Body of pancreas (tissue), 4 donors: ENCODE measurements at regions not wholly inside any gene's neighbourhood (a gene's known extent, or its start where the extent isn't known, plus 50 kb on each side); places are given as distances from the start of the nearest gene placed in this dataset.

Experiments used
- ATAC-seq: fragments of 150-250 bp; one replicate; pipeline ENCODE4 v1.9.1; 2016
- DNase-seq, 4 donors: peaks; one replicate each; pipeline ENCODE4 v3.0.0-alpha.2; 2019
- H3K27ac ChIP-seq, 4 donors: fragments of 200-600 bp; sonication (generic); 1 replicate in 3 of 4; 2 replicates in 1 of 4; pipeline versions ENCODE4 v1.5.1 to v1.6.1; 2016 to 2019; ENCODE audit warnings: mild to moderate bottlenecking in 1 of 4, mixed read lengths in 1 of 4, moderate library complexity in 1 of 4
- H3K27me3 ChIP-seq, 2 donors: fragments of 200-600 bp; sonication (generic); one replicate each; pipeline ENCODE4 v1.6.0; 2016; ENCODE audit warnings: mild to moderate bottlenecking in 1 of 2
- H3K36me3 ChIP-seq, 2 donors: fragments of 200-600 bp; sonication (generic); replicated peaks in 1 of 2; 2 replicates each; pipeline ENCODE4 v1.5.1; 2016; ENCODE audit warnings: low read depth in 2 of 2; ENCODE audit not compliant: insufficient read depth in 1 of 2
- H3K4me1 ChIP-seq: fragments of 200-600 bp; sonication (generic); one replicate; pipeline ENCODE4 v1.6.0; 2016
- H3K4me3 ChIP-seq, 2 donors: fragments of 200-600 bp; sonication (generic); 1 replicate in 1 of 2; 2 replicates in 1 of 2; pipeline ENCODE4 v1.5.1; 2016 to 2019
- H3K9me3 ChIP-seq, 3 donors: fragments of 200-600 bp; sonication (generic); 1 replicate in 2 of 3; 2 replicates in 1 of 3; pipeline ENCODE4 v1.5.1; 2016
- CTCF ChIP-seq, 7 experiments: fragments of 450-650 bp in 4 of 7; fragments of 200-600 bp in 3 of 7; sonication (generic) in 3 of 7; IDR thresholded peaks; one replicate each; pipeline ENCODE4 v1.5.1; 2016 to 2019; ENCODE audit warnings: antibody characterized with exemption in 7 of 7
- POLR2A ChIP-seq, 3 donors: fragments of 450-650 bp; IDR thresholded peaks; one replicate each; pipeline ENCODE4 v1.6.1; 2016; ENCODE audit warnings: antibody characterized with exemption in 3 of 3, mild to moderate bottlenecking in 2 of 3
- WGBS, 2 donors: methylation state at CpG; one replicate each; pipeline ENCODE4 v1.1.5; 2017; 5-methylcytosine and 5-hydroxymethylcytosine counted together
- intact Hi-C: fragments of 100-400 bp; cut with DNase I; formaldehyde crosslinking; loops from one replicate; pipeline ENCODE4 v1.15.1; 2023

- TF ChIP-seq CTCF (IDR thresholded peaks at IDR 0.05) (no peak), POLR2A (IDR thresholded peaks at IDR 0.05) (no peak)
- ATAC-seq (no peak), DNase-seq (no peak)
- H3K27ac ChIP-seq: no peak overlapping the region
- H3K36me3 ChIP-seq: no peaks in the 10 kb centered on the region
- no peaks in the 10 kb centered on the region for H3K4me1 ChIP-seq
- intact Hi-C loops: no loop called here
- H3K9me3 ChIP-seq: peaks cover 0 to 7% (median 0%) of the 10 kb centered on the region in 3 donors
- no peak overlapping the region for H3K4me3 ChIP-seq
- H3K27me3 ChIP-seq: no peaks in the 10 kb centered on the region
Measured at GRCh38 chr2:194363295-194363694, 1293.7 kb upstream of the SLC39A10 start.

- Histone ChIP-seq H3K4me1 (no peaks in the 10 kb centered on the region), H3K36me3 (no peaks in the 10 kb centered on the region), H3K27ac (no peak overlapping the region), H3K4me3 (no peak overlapping the region), H3K9me3 (no peaks in the 10 kb centered on the region), H3K27me3 (no peaks in the 10 kb centered on the region)
- TF ChIP-seq POLR2A (IDR thresholded peaks at IDR 0.05) (no peak), CTCF (IDR thresholded peaks at IDR 0.05) (no peak)
- no peak for ATAC-seq
- no peak for DNase-seq
- intact Hi-C loops: no loop called here
- 37 to 48% methylated on average over 1 of the region's 1 CpG for WGBS, 2 donors
Measured at GRCh38 chr2:194352505-194352904, 1304.5 kb upstream of the SLC39A10 start.

- DNase-seq: no peak
- no peak for ATAC-seq
- Histone ChIP-seq H3K36me3 (no peaks in the 10 kb centered on the region), H3K27me3 (no peaks in the 10 kb centered on the region), H3K27ac (no peak overlapping the region), H3K4me1 (no peaks in the 10 kb centered on the region), H3K9me3 (no peaks in the 10 kb centered on the region), H3K4me3 (no peak overlapping the region)
- TF ChIP-seq POLR2A (IDR thresholded peaks at IDR 0.05): no peak
- TF ChIP-seq CTCF (IDR thresholded peaks at IDR 0.05): no peak
- WGBS, 2 donors: 29% methylated on average over 1 of the region's 1 CpG
- intact Hi-C loops: no loop called here
Measured at GRCh38 chr2:194346193-194346592, 1310.8 kb upstream of the SLC39A10 start.

GRCh38 chr2:194345347-194345746, 1311.7 kb upstream of the SLC39A10 start:
- no peak for ATAC-seq
- intact Hi-C loops: no loop called here

More at GRCh38 chr2:194345347-194345746, 1311.7 kb upstream of the SLC39A10 start:
- H3K4me3 ChIP-seq: no peak overlapping the region
- no peaks in the 10 kb centered on the region for H3K4me1 ChIP-seq
- WGBS, 2 donors: 50 to 55% methylated on average over 2 of the region's 2 CpGs
- DNase-seq: no peak
- TF ChIP-seq POLR2A (IDR thresholded peaks at IDR 0.05): no peak
- no peak for TF ChIP-seq CTCF (IDR thresholded peaks at IDR 0.05)
- H3K27ac ChIP-seq: no peak overlapping the region
- H3K36me3 ChIP-seq: no peaks in the 10 kb centered on the region
- H3K9me3 ChIP-seq: no peaks in the 10 kb centered on the region
- no peaks in the 10 kb centered on the region for H3K27me3 ChIP-seq
